ENCODE measurements at regions not wholly inside any gene's neighbourhood (a gene's known extent, or its start where the extent isn't known, plus 50 kb on each side); places are given as distances from the start of the nearest gene placed in this dataset.

- H3K4me3 ChIP-seq: no peak overlapping the region
- no peak for DNase-seq
- WGBS, 2 donors: 81 to 88% methylated on average over 14 of the region's 14 CpGs
- no peaks in the 10 kb centered on the region for H3K27me3 ChIP-seq
- no peak for ATAC-seq
- H3K27ac ChIP-seq: no peak overlapping the region
- H3K36me3 ChIP-seq (replicated peaks in 1 of 2; ENCODE audit: insufficient read depth in 1 of 2, low read depth in 2 of 2): no peaks in the 10 kb centered on the region
- no peaks in the 10 kb centered on the region for H3K9me3 ChIP-seq
- intact Hi-C loops (cut with DNase I): no loop called here
- no peak for TF ChIP-seq POLR2A (IDR thresholded peaks at IDR 0.05)
- TF ChIP-seq CTCF (IDR thresholded peaks at IDR 0.05): no peak
- no peaks in the 10 kb centered on the region for H3K4me1 ChIP-seq
Observed at GRCh38 chr10:70991140-70992124, 103.1 kb upstream of the PCBD1 start.

- Histone ChIP-seq H3K4me3 (no peak overlapping the region), H3K9me3 (no peaks in the 10 kb centered on the region), H3K27me3 (no peaks in the 10 kb centered on the region), H3K4me1 (no peaks in the 10 kb centered on the region), H3K27ac (no peak overlapping the region), H3K36me3 (replicated peaks in 1 of 2; ENCODE audit: insufficient read depth in 1 of 2, low read depth in 2 of 2) (no peaks in the 10 kb centered on the region)
- DNase-seq: no peak
- 83 to 87% methylated on average over 8 of the region's 8 CpGs for whole genome bisulfite sequencing, 2 donors
- TF ChIP-seq POLR2A (IDR thresholded peaks at IDR 0.05) (no peak), CTCF (IDR thresholded peaks at IDR 0.05) (no peak)
- ATAC-seq: no peak
- intact Hi-C loops (cut with DNase I): no loop called here
Observed at GRCh38 chr10:70992436-70992835, 104.1 kb upstream of the PCBD1 start.

- Histone ChIP-seq H3K4me3 (no peak overlapping the region), H3K4me1 (no peaks in the 10 kb centered on the region), H3K27ac (no peak overlapping the region), H3K9me3 (no peaks in the 10 kb centered on the region), H3K36me3 (replicated peaks in 1 of 2; ENCODE audit: insufficient read depth in 1 of 2, low read depth in 2 of 2) (no peaks in the 10 kb centered on the region), H3K27me3 (no peaks in the 10 kb centered on the region)
- ATAC-seq: no peak
- 64 to 85% methylated on average over 4 of the region's 4 CpGs for WGBS, 2 donors
- intact Hi-C loops (cut with DNase I): no loop called here
- TF ChIP-seq CTCF (IDR thresholded peaks at IDR 0.05) (no peak), POLR2A (IDR thresholded peaks at IDR 0.05) (no peak)
- no peak for DNase-seq
Observed at GRCh38 chr10:70993051-70993450, 104.7 kb upstream of the PCBD1 start.

GRCh38 chr10:70996549-70996948 lies 108.2 kb upstream of the PCBD1 start:
- no peaks in the 10 kb centered on the region for H3K9me3 ChIP-seq
- H3K4me1 ChIP-seq: no peaks in the 10 kb centered on the region
- ATAC-seq (no peak), DNase-seq (no peak)
- TF ChIP-seq CTCF (IDR thresholded peaks at IDR 0.05) (no peak), POLR2A (IDR thresholded peaks at IDR 0.05) (no peak)
- intact Hi-C loops (cut with DNase I): no loop called here
- no peaks in the 10 kb centered on the region for H3K36me3 ChIP-seq (replicated peaks in 1 of 2; ENCODE audit: insufficient read depth in 1 of 2, low read depth in 2 of 2)
- H3K27me3 ChIP-seq: no peaks in the 10 kb centered on the region
- no peak overlapping the region for H3K4me3 ChIP-seq
- H3K27ac ChIP-seq: no peak overlapping the region

GRCh38 chr10:70997236-70997635 lies 108.9 kb upstream of the PCBD1 start:
- no peak for DNase-seq
- H3K27ac ChIP-seq: no peak overlapping the region
- H3K36me3 ChIP-seq (replicated peaks in 1 of 2; ENCODE audit: insufficient read depth in 1 of 2, low read depth in 2 of 2): no peaks in the 10 kb centered on the region
- no peak overlapping the region for H3K4me3 ChIP-seq
- no peak for ATAC-seq
- intact Hi-C loops (cut with DNase I): no loop called here
- no peaks in the 10 kb centered on the region for H3K9me3 ChIP-seq
- no peaks in the 10 kb centered on the region for H3K4me1 ChIP-seq
- WGBS, 2 donors: 47 to 58% methylated on average over 3 of the region's 3 CpGs
- H3K27me3 ChIP-seq: no peaks in the 10 kb centered on the region
- TF ChIP-seq CTCF (IDR thresholded peaks at IDR 0.05): no peak
- TF ChIP-seq POLR2A (IDR thresholded peaks at IDR 0.05): no peak
